Endothelial cell of umbilical vein (primary cell): ENCODE measurements at regions not wholly inside any gene's neighbourhood (a gene's known extent, or its start where the extent isn't known, plus 50 kb on each side); places are given as distances from the start of the nearest gene placed in this dataset.

ENCODE experiments used
- BruUV-seq: library from RNA; stranded (reverse); fragments of 400-500 nt; replicated peaks from 2 replicates; lab custom pipeline; 2021; lab: Mats Ljungman, UMichigan
- CTCF ChIA-PET: fragments of 300-600, 350-600 bp; sonication (Branson Sonifier 250); formaldehyde crosslinking; loops from one replicate; lab custom pipeline; 2021; ENCODE audit warnings: antibody characterized with exemption, inconsistent platforms; lab: Charles Lee
- POLR2A ChIA-PET: fragments of 300-600, 350-600 bp; sonication (Branson Sonifier 250); formaldehyde crosslinking; loops from one replicate; lab custom pipeline; 2021; ENCODE audit warnings: antibody characterized with exemption, inconsistent platforms; lab: Charles Lee
- DNase-seq: peaks from one replicate; pipeline ENCODE4 v3.0.0-alpha.2; 2011; ENCODE audit warnings: low read depth, low spot score
- FAIRE-seq: peaks from 2 replicates; lab custom pipeline; 2011; peaks lifted over from hg19 to GRCh38; lab: Jason Lieb, UNC
- H2AFZ ChIP-seq: 2 replicates; pipeline ENCODE4 v1.6.0; 2012; ENCODE audit warnings: low read depth, low read length, control low read depth, inconsistent platforms
- H3K27ac ChIP-seq: 2 replicates; pipeline ENCODE4 v1.5.1; 2011; ENCODE audit warnings: low read depth, mild to moderate bottlenecking, control low read depth, low read length, moderate library complexity; ENCODE audit not compliant: insufficient read depth
- H3K27me3 ChIP-seq, 2 experiments: 2 replicates each; pipeline versions ENCODE4 v1.6.0 to v1.6.1; 2011; ENCODE audit warnings: low read length in 2 of 2, mixed read lengths in 1 of 2; ENCODE audit not compliant: control insufficient read depth in 2 of 2, insufficient read depth in 2 of 2
- H3K36me3 ChIP-seq, 2 experiments: 2 replicates in 1 of 2; 3 replicates in 1 of 2; pipeline ENCODE4 v1.5.1; 2011; ENCODE audit warnings: low read length in 2 of 2, mild to moderate bottlenecking in 1 of 2, moderate library complexity in 1 of 2; ENCODE audit not compliant: control insufficient read depth in 2 of 2, insufficient read depth in 2 of 2; ENCODE audit errors: extremely low read depth in 1 of 2
- H3K4me1 ChIP-seq: 3 replicates; pipeline ENCODE4 v1.5.1; 2011; ENCODE audit warnings: mild to moderate bottlenecking, low read length; ENCODE audit not compliant: control insufficient read depth, insufficient read depth; ENCODE audit errors: extremely low read depth
- H3K4me2 ChIP-seq: 2 replicates; pipeline ENCODE4 v1.6.1; 2011; ENCODE audit warnings: low read length, control low read depth, mixed read lengths; ENCODE audit not compliant: insufficient read depth
- H3K4me3 ChIP-seq, 3 experiments: fragments of 200-600 bp in 1 of 3; sonication (generic), shearing (Covaris generic) in 1 of 3; replicated peaks in 1 of 3; 2 replicates each; pipeline ENCODE4 v1.5.1; 2011 to 2016; ENCODE audit warnings: control low read depth in 3 of 3, low read length in 3 of 3, mild to moderate bottlenecking in 2 of 3, inconsistent platforms in 1 of 3, low read depth in 1 of 3, moderate library complexity in 1 of 3; ENCODE audit not compliant: insufficient read depth in 1 of 3
- H3K79me2 ChIP-seq: 2 replicates; pipeline ENCODE4 v1.6.0; 2012; ENCODE audit warnings: low read length, inconsistent platforms; ENCODE audit not compliant: control insufficient read depth, insufficient read depth
- H3K9ac ChIP-seq: replicated peaks from 2 replicates; pipeline ENCODE3; 2011; ENCODE audit warnings: low read length, control low read depth; ENCODE audit not compliant: insufficient read depth; ENCODE audit errors: extremely low read depth
- H3K9me1 ChIP-seq: replicated peaks from 3 replicates; pipeline ENCODE4 v1.6.0; 2011; ENCODE audit warnings: mild to moderate bottlenecking, low read length; ENCODE audit not compliant: control insufficient read depth, insufficient read depth; ENCODE audit errors: extremely low read depth
- H3K9me3 ChIP-seq: replicated peaks from 2 replicates; pipeline ENCODE4 v1.5.1; 2012; ENCODE audit warnings: low read length, inconsistent platforms; ENCODE audit not compliant: control insufficient read depth, insufficient read depth
- H4K20me1 ChIP-seq: replicated peaks from 2 replicates; pipeline ENCODE3; 2011; ENCODE audit warnings: mild to moderate bottlenecking, low read length; ENCODE audit not compliant: control insufficient read depth, insufficient read depth; ENCODE audit errors: extremely low read depth
- CTCF ChIP-seq, 2 donors: IDR thresholded peaks; 1 replicate in 1 of 2; 2 replicates in 1 of 2; pipeline ENCODE4 v1.5.1; 2011; ENCODE audit warnings: low read length in 2 of 2, mild to moderate bottlenecking in 2 of 2, moderate library complexity in 2 of 2, control low read depth in 1 of 2, inconsistent platforms in 1 of 2, low read depth in 1 of 2; ENCODE audit not compliant: insufficient read depth in 1 of 2; ENCODE audit errors: extremely low read depth in 1 of 2
- EZH2 ChIP-seq: IDR thresholded peaks from 2 replicates; pipeline ENCODE4 v1.6.1; 2012; ENCODE audit warnings: borderline replicate concordance, low read depth, mild to moderate bottlenecking, moderate library complexity, low read length, inconsistent platforms; ENCODE audit not compliant: severe bottlenecking
- FOS ChIP-seq: IDR thresholded peaks from 2 replicates; pipeline ENCODE4 v1.6.1; 2011; ENCODE audit warnings: mild to moderate bottlenecking, low read length, moderate library complexity, borderline replicate concordance; ENCODE audit not compliant: insufficient read depth
- JUN ChIP-seq: IDR thresholded peaks from 2 replicates; pipeline ENCODE4 v1.6.1; 2011; ENCODE audit warnings: borderline replicate concordance, low read depth; ENCODE audit not compliant: insufficient read length, insufficient read depth
- MYC ChIP-seq: IDR thresholded peaks from one replicate; pipeline ENCODE4 v1.6.1; 2011; ENCODE audit warnings: mild to moderate bottlenecking, low read depth, low read length
- POLR2A ChIP-seq: IDR thresholded peaks from 2 replicates; pipeline ENCODE4 v1.6.1; 2012; ENCODE audit warnings: low read depth, mild to moderate bottlenecking, control low read depth, low read length
- dilution Hi-C: fragments of 300-500 bp; cut with MboI; formaldehyde crosslinking; loops from one replicate; pipeline ENCODE4 v1.15.0; 2019; ENCODE audit warnings: low sequenced_read_pairs; ENCODE audit not compliant: extremely low pct_ligation_motif_present
- intact Hi-C: fragments of 100-400 bp; cut with micrococcal nuclease; formaldehyde crosslinking; loops from one replicate; pipeline ENCODE4 v1.10.0; 2022

DNA sequence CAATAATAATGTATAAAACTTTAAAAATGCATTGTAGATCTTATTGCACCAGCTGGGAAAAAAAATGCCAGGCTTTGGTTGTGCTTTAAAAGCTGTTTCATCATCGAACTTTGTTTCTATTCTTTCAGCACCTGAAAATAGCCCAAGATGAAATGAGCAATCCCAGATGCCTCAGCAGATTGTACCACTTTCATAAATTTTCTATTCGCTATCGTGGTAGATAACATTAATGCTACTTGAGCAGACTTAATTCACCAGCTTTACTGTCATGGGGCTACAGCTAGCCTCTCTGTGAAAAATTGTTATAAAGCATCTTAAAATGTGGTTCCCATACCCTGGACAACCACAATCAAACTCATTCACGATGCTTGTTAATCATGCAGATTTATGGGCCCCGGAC, 599.6 kb upstream of the HS3ST1 start:
- Histone ChIP-seq H2AFZ (no peak overlapping the region), H3K9me3 (no peaks in the 10 kb centered on the region), H3K9ac (no peak overlapping the region), H3K27me3 (no peaks in the 10 kb centered on the region), H3K4me2 (no peak overlapping the region), H3K4me1 (no peaks in the 10 kb centered on the region), H3K36me3 (no peaks in the 10 kb centered on the region), H4K20me1 (no peaks in the 10 kb centered on the region), H3K4me3 (no peak overlapping the region), H3K9me1 (no peaks in the 10 kb centered on the region), H3K27ac (no peak overlapping the region), H3K79me2 (no peaks in the 10 kb centered on the region)
- intact Hi-C loops: no loop called here
- BruUV-seq: no TSS peak
- DNase-seq (no peak), FAIRE-seq (no peak)
- ChIA-PET POLR2A (no interaction called here), CTCF (interaction anchor here (1.1 kb wide), 1 partner anchor 15 kb away, joined by 3 read pairs; no protein-coding TSS in a partner anchor)
- TF ChIP-seq EZH2 (no peak), POLR2A (no peak), JUN (no peak), CTCF (IDR thresholded peaks at IDR 0.05; ENCODE audit: extremely low read depth in 1 of 2, insufficient read depth in 1 of 2, low read depth in 1 of 2, low read length in 2 of 2) (no peak), FOS (no peak), MYC (no peak)
- dilution Hi-C loops: no loop called here

GRCh38 chr4:12022409-12022808, 593.7 kb upstream of the HS3ST1 start:
- Histone ChIP-seq H3K27me3 (no peaks in the 10 kb centered on the region), H2AFZ (no peak overlapping the region), H3K27ac (no peak overlapping the region), H3K4me2 (no peak overlapping the region), H3K4me3 (no peak overlapping the region), H3K4me1 (no peaks in the 10 kb centered on the region), H3K36me3 (no peaks in the 10 kb centered on the region), H4K20me1 (no peaks in the 10 kb centered on the region), H3K9me1 (no peaks in the 10 kb centered on the region), H3K79me2 (no peaks in the 10 kb centered on the region), H3K9ac (no peak overlapping the region), H3K9me3 (no peaks in the 10 kb centered on the region)
- DNase-seq: no peak
- ChIA-PET CTCF (interaction anchor here (0.6 kb wide), 1 partner anchor 574 kb away, joined by 3 read pairs; no protein-coding TSS in a partner anchor), POLR2A (no interaction called here)
- no peak for FAIRE-seq
- no TSS peak for BruUV-seq
- intact Hi-C loops (no loop called here), dilution Hi-C loops (no loop called here)
- TF ChIP-seq POLR2A: no peak
